GM23338 (cell line): ENCODE measurements at regions not wholly inside any gene's neighbourhood (a gene's known extent, or its start where the extent isn't known, plus 50 kb on each side); places are given as distances from the start of the nearest gene placed in this dataset.

Source experiments
- ATAC-seq: fragments of 200-7000 bp; cut with Tn5 transposase; 3 replicates; pipeline ENCODE4 v1.9.1; 2020
- DNase-seq: peaks from one replicate; pipeline ENCODE4 v3.0.0-alpha.2; 2015; ENCODE audit warnings: low spot score
- H2AFZ ChIP-seq: fragments of 200-600 bp; sonication (generic); 2 replicates; pipeline ENCODE4 v1.8.0; 2016; ENCODE audit warnings: antibody characterized with exemption, mild to moderate bottlenecking, moderate library complexity
- H3F3A ChIP-seq: fragments of 200-600 bp; sonication (generic); replicated peaks from 2 replicates; pipeline ENCODE4 v1.8.0; 2017; ENCODE audit warnings: antibody characterized with exemption, mixed run types, low read depth
- H3K27ac ChIP-seq: fragments of 200-600 bp; sonication (generic); 2 replicates; pipeline ENCODE4 v1.6.1; 2016; ENCODE audit warnings: low read depth
- H3K27me3 ChIP-seq: fragments of 200-600 bp; sonication (generic); 2 replicates; pipeline ENCODE4 v1.8.0; 2016; ENCODE audit warnings: mild to moderate bottlenecking, mixed run types, moderate library complexity; ENCODE audit not compliant: insufficient read depth
- H3K36me3 ChIP-seq: fragments of 200-600 bp; sonication (generic); 2 replicates; pipeline ENCODE4 v1.8.0; 2016; ENCODE audit warnings: mild to moderate bottlenecking; ENCODE audit not compliant: insufficient read depth
- H3K4me1 ChIP-seq: fragments of 200-600 bp; sonication (generic); 2 replicates; pipeline ENCODE4 v1.8.0; 2016; ENCODE audit warnings: mild to moderate bottlenecking, moderate library complexity; ENCODE audit not compliant: insufficient read depth
- H3K4me2 ChIP-seq: fragments of 200-600 bp; sonication (generic); 2 replicates; pipeline ENCODE4 v1.7.1; 2017; ENCODE audit warnings: mixed run types
- H3K4me3 ChIP-seq: fragments of 200-600 bp; sonication (generic); 2 replicates; pipeline ENCODE4 v1.6.1; 2016; ENCODE audit warnings: mixed run types
- H3K79me2 ChIP-seq: fragments of 200-600 bp; sonication (generic); replicated peaks from 2 replicates; pipeline ENCODE4 v1.8.0; 2017; ENCODE audit warnings: mild to moderate bottlenecking; ENCODE audit not compliant: insufficient read depth
- H3K9me2 ChIP-seq: fragments of 200-600 bp; sonication (generic); 2 replicates; pipeline ENCODE4 v1.8.0; 2017; ENCODE audit not compliant: insufficient read depth
- H4K20me1 ChIP-seq: fragments of 200-600 bp; sonication (generic); replicated peaks from 2 replicates; pipeline ENCODE4 v1.8.0; 2017; ENCODE audit warnings: mild to moderate bottlenecking; ENCODE audit not compliant: insufficient read depth
- H3K27ac Mint-ChIP-seq: 2 replicates; pipeline ENCODE4 v1.8.0; 2020; ENCODE audit warnings: inconsistent platforms, mild to moderate bottlenecking, moderate library complexity, mixed read lengths
- H3K27me3 Mint-ChIP-seq: 3 replicates; pipeline ENCODE4 v1.8.0; 2022; ENCODE audit warnings: low read depth, mild to moderate bottlenecking, moderate library complexity, mixed read lengths, inconsistent platforms; ENCODE audit not compliant: insufficient read depth, poor library complexity
- H3K36me3 Mint-ChIP-seq: 3 replicates; pipeline ENCODE4 v1.8.0; 2021; ENCODE audit warnings: low read depth, mild to moderate bottlenecking, inconsistent platforms, moderate library complexity, mixed read lengths
- H3K4me1 Mint-ChIP-seq: 3 replicates; pipeline ENCODE4 v1.8.0; 2020; ENCODE audit warnings: mild to moderate bottlenecking, inconsistent platforms, mixed read lengths
- H3K4me3 Mint-ChIP-seq: 3 replicates; pipeline ENCODE4 v1.8.0; 2021; ENCODE audit warnings: moderate library complexity, mild to moderate bottlenecking, inconsistent platforms, mixed read lengths
- H3K9me3 Mint-ChIP-seq: 3 replicates; pipeline ENCODE4 v1.8.0; 2020; ENCODE audit warnings: moderate library complexity, mild to moderate bottlenecking, inconsistent platforms, mixed read lengths
- CREB1 ChIP-seq: fragments of 250-450 bp; sonication (Bioruptor Pico); IDR thresholded peaks from 2 replicates; pipeline ENCODE4 v1.5.0; 2020; ENCODE audit warnings: low read depth, mild to moderate bottlenecking, moderate library complexity
- EZH2 ChIP-seq: fragments of 200-600 bp; sonication (generic); IDR thresholded peaks from one replicate; pipeline ENCODE4 v1.8.0; 2017; ENCODE audit warnings: antibody characterized with exemption, mild to moderate bottlenecking, low read depth; ENCODE audit not compliant: unreplicated experiment
- EZH2phosphoT487 ChIP-seq: fragments of 200-600 bp; sonication (generic); IDR thresholded peaks from one replicate; pipeline ENCODE4 v1.8.1; 2018; ENCODE audit warnings: antibody characterized with exemption; ENCODE audit not compliant: unreplicated experiment
- JUNB ChIP-seq: IDR thresholded peaks from one replicate; pipeline ENCODE4 v1.6.1; 2016; ENCODE audit warnings: antibody characterized with exemption; ENCODE audit not compliant: unreplicated experiment
- NANOG ChIP-seq: IDR thresholded peaks from 2 replicates; pipeline ENCODE4 v1.6.1; 2016; ENCODE audit warnings: antibody characterized with exemption, borderline replicate concordance
- POLR2AphosphoS5 ChIP-seq: IDR thresholded peaks from 2 replicates; pipeline ENCODE4 v1.6.1; 2016; ENCODE audit warnings: antibody characterized with exemption, low read depth
- REST ChIP-seq: IDR thresholded peaks from one replicate; pipeline ENCODE4 v1.6.1; 2018; ENCODE audit warnings: antibody characterized with exemption; ENCODE audit not compliant: unreplicated experiment
- STAT1 ChIP-seq: IDR thresholded peaks from one replicate; pipeline ENCODE4 v1.6.1; 2016; ENCODE audit warnings: antibody characterized with exemption; ENCODE audit not compliant: unreplicated experiment
- ZNF114 ChIP-seq: fragments of 250-450 bp; sonication (Bioruptor Pico); IDR thresholded peaks from 2 replicates; pipeline ENCODE4 v1.5.0; 2020; ENCODE audit warnings: mild to moderate bottlenecking, moderate library complexity
- ZNF331 ChIP-seq: fragments of 250-450 bp; sonication (Bioruptor Pico); IDR thresholded peaks from 2 replicates; pipeline ENCODE4 v1.5.0; 2020; ENCODE audit warnings: low read depth, mild to moderate bottlenecking, moderate library complexity
- TF ChIP-seq, protein P1 (sequence below): fragments of 250-450 bp; sonication (Bioruptor Pico); IDR thresholded peaks from 2 replicates; pipeline ENCODE4 v1.5.0; 2020; ENCODE audit warnings: mild to moderate bottlenecking, moderate library complexity
- TF ChIP-seq, protein P2 (sequence below): IDR thresholded peaks from 2 replicates; pipeline ENCODE4 v1.6.1; 2016; ENCODE audit warnings: antibody characterized with exemption
- TF ChIP-seq, protein P3 (sequence below), 2 experiments: fragments of 200-600 bp in 1 of 2; sonication (generic) in 1 of 2; conservative IDR thresholded peaks; 2 replicates each; pipeline versions ENCODE4 v1.5.1 to v1.6.1; 2016 to 2017; ENCODE audit warnings: antibody characterized with exemption in 2 of 2, low read depth in 2 of 2, mild to moderate bottlenecking in 2 of 2, moderate library complexity in 1 of 2

DNA sequence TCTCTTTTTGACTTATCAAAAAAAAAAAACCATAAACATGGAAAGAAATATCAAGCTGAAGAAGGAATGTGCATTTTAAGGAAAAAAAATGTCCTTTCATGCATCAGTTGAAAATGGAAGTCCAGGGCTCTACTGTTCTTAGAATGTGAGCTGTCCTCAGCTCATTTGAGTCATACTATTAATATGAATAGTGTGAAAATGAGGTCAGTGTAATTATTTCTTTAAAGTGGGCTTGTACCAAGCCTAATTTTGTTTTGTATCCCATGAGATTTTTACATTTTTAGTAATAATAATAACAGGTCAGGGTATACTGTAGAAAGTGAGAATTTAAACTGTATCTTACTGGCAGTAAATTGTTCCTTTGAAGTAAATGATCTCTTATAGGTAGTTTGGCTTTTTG, 148.5 kb downstream of the NAA11 start:
- Mint-ChIP-seq H3K4me1 (no peaks in the 10 kb centered on the region; the same call in 2 of the 3 replicates), H3K4me3 (no peak overlapping the region), H3K36me3 (no peaks in the 10 kb centered on the region), H3K27ac (0 out of 2 replicates have a peak overlapping the region, but pooled peaks have one; percentile 37), H3K9me3 (no peaks in the 10 kb centered on the region; the same call in 2 of the 3 replicates), H3K27me3 (no peaks in the 10 kb centered on the region)
- Histone ChIP-seq H3K79me2 (no peaks in the 10 kb centered on the region), H3K4me1 (no peaks in the 10 kb centered on the region), H3K27ac (no peak overlapping the region), H3K27me3 (no peaks in the 10 kb centered on the region), H3F3A (no peaks in the 10 kb centered on the region), H3K36me3 (no peaks in the 10 kb centered on the region), H4K20me1 (no peaks in the 10 kb centered on the region), H3K9me2 (no peaks in the 10 kb centered on the region), H3K4me2 (no peak overlapping the region), H3K4me3 (no peak overlapping the region), H2AFZ (no peak overlapping the region)
- DNase-seq: no peak
- TF ChIP-seq ZNF331 (CRISPR knock-in tag) (no peak), CREB1 (no peak), ZNF114 (CRISPR knock-in tag) (no peak), EZH2 (no peak), REST (no peak), JUNB (no peak), NANOG (no peak), STAT1 (no peak), POLR2AphosphoS5 (no peak), EZH2phosphoT487 (no peak)
- TF ChIP-seq, protein P1, sequence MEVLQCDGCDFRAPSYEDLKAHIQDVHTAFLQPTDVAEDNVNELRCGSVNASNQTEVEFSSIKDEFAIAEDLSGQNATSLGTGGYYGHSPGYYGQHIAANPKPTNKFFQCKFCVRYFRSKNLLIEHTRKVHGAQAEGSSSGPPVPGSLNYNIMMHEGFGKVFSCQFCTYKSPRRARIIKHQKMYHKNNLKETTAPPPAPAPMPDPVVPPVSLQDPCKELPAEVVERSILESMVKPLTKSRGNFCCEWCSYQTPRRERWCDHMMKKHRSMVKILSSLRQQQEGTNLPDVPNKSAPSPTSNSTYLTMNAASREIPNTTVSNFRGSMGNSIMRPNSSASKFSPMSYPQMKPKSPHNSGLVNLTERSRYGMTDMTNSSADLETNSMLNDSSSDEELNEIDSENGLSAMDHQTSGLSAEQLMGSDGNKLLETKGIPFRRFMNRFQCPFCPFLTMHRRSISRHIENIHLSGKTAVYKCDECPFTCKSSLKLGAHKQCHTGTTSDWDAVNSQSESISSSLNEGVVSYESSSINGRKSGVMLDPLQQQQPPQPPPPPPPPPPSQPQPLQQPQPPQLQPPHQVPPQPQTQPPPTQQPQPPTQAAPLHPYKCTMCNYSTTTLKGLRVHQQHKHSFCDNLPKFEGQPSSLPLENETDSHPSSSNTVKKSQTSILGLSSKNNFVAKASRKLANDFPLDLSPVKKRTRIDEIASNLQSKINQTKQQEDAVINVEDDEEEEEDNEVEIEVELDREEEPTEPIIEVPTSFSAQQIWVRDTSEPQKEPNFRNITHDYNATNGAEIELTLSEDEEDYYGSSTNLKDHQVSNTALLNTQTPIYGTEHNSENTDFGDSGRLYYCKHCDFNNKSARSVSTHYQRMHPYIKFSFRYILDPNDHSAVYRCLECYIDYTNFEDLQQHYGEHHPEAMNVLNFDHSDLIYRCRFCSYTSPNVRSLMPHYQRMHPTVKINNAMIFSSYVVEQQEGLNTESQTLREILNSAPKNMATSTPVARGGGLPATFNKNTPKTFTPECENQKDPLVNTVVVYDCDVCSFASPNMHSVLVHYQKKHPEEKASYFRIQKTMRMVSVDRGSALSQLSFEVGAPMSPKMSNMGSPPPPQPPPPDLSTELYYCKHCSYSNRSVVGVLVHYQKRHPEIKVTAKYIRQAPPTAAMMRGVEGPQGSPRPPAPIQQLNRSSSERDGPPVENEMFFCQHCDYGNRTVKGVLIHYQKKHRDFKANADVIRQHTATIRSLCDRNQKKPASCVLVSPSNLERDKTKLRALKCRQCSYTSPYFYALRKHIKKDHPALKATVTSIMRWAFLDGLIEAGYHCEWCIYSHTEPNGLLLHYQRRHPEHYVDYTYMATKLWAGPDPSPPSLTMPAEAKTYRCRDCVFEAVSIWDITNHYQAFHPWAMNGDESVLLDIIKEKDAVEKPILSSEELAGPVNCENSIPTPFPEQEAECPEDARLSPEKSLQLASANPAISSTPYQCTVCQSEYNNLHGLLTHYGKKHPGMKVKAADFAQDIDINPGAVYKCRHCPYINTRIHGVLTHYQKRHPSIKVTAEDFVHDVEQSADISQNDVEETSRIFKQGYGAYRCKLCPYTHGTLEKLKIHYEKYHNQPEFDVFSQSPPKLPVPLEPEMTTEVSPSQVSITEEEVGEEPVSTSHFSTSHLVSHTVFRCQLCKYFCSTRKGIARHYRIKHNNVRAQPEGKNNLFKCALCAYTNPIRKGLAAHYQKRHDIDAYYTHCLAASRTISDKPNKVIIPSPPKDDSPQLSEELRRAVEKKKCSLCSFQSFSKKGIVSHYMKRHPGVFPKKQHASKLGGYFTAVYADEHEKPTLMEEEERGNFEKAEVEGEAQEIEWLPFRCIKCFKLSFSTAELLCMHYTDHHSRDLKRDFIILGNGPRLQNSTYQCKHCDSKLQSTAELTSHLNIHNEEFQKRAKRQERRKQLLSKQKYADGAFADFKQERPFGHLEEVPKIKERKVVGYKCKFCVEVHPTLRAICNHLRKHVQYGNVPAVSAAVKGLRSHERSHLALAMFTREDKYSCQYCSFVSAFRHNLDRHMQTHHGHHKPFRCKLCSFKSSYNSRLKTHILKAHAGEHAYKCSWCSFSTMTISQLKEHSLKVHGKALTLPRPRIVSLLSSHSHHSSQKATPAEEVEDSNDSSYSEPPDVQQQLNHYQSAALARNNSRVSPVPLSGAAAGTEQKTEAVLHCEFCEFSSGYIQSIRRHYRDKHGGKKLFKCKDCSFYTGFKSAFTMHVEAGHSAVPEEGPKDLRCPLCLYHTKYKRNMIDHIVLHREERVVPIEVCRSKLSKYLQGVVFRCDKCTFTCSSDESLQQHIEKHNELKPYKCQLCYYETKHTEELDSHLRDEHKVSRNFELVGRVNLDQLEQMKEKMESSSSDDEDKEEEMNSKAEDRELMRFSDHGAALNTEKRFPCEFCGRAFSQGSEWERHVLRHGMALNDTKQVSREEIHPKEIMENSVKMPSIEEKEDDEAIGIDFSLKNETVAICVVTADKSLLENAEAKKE (CRISPR knock-in tag): no peak
- TF ChIP-seq, protein P2, sequence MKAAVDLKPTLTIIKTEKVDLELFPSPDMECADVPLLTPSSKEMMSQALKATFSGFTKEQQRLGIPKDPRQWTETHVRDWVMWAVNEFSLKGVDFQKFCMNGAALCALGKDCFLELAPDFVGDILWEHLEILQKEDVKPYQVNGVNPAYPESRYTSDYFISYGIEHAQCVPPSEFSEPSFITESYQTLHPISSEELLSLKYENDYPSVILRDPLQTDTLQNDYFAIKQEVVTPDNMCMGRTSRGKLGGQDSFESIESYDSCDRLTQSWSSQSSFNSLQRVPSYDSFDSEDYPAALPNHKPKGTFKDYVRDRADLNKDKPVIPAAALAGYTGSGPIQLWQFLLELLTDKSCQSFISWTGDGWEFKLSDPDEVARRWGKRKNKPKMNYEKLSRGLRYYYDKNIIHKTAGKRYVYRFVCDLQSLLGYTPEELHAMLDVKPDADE: no peak
- TF ChIP-seq, protein P3, sequence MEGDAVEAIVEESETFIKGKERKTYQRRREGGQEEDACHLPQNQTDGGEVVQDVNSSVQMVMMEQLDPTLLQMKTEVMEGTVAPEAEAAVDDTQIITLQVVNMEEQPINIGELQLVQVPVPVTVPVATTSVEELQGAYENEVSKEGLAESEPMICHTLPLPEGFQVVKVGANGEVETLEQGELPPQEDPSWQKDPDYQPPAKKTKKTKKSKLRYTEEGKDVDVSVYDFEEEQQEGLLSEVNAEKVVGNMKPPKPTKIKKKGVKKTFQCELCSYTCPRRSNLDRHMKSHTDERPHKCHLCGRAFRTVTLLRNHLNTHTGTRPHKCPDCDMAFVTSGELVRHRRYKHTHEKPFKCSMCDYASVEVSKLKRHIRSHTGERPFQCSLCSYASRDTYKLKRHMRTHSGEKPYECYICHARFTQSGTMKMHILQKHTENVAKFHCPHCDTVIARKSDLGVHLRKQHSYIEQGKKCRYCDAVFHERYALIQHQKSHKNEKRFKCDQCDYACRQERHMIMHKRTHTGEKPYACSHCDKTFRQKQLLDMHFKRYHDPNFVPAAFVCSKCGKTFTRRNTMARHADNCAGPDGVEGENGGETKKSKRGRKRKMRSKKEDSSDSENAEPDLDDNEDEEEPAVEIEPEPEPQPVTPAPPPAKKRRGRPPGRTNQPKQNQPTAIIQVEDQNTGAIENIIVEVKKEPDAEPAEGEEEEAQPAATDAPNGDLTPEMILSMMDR (conservative IDR thresholded peaks at IDR 0.05; ENCODE audit: low read depth in 2 of 2): no peak
- no peak for ATAC-seq
